ENCODE measurements at regions not wholly inside any gene's neighbourhood (a gene's known extent, or its start where the extent isn't known, plus 50 kb on each side); places are given as distances from the start of the nearest gene placed in this dataset.

GRCh38 chr12:94740601-94741362, 90.4 kb upstream of the TMCC3 start:
- Histone ChIP-seq H3K9me3 (ENCODE audit: insufficient read depth, low read depth, low read length) (no peaks in the 10 kb centered on the region), H3K27me3 (ENCODE audit: insufficient read depth, low read length) (no peaks in the 10 kb centered on the region), H3K36me3 (ENCODE audit: insufficient read depth, low read depth, low read length) (no peaks in the 10 kb centered on the region), H3K9ac (ENCODE audit: low read depth, low read length) (no peak overlapping the region), H3K27ac (ENCODE audit: low read length) (no peak overlapping the region), H3K4me1 (ENCODE audit: insufficient read depth, low read length) (peaks cover 7% of the 10 kb centered on the region; the same call in 1 of the 2 replicates), H3K4me3 (ENCODE audit: low read length) (no peak overlapping the region)

GRCh38 chr12:94736820-94737219, 86.5 kb upstream of the TMCC3 start:
- Histone ChIP-seq H3K9ac (ENCODE audit: low read depth, low read length) (no peak overlapping the region), H3K36me3 (ENCODE audit: insufficient read depth, low read depth, low read length) (no peaks in the 10 kb centered on the region), H3K27ac (ENCODE audit: low read length) (no peak overlapping the region), H3K4me1 (ENCODE audit: insufficient read depth, low read length) (0 out of 2 replicates have a peak, but pooled peaks cover 4% of the 10 kb centered on the region), H3K27me3 (ENCODE audit: insufficient read depth, low read length) (no peaks in the 10 kb centered on the region), H3K9me3 (ENCODE audit: insufficient read depth, low read depth, low read length) (no peaks in the 10 kb centered on the region), H3K4me3 (ENCODE audit: low read length) (no peak overlapping the region)

GRCh38 chr12:94736004-94736403, 85.6 kb upstream of the TMCC3 start:
- Histone ChIP-seq H3K27me3 (ENCODE audit: insufficient read depth, low read length) (no peaks in the 10 kb centered on the region), H3K9me3 (ENCODE audit: insufficient read depth, low read depth, low read length) (no peaks in the 10 kb centered on the region), H3K27ac (ENCODE audit: low read length) (no peak overlapping the region), H3K36me3 (ENCODE audit: insufficient read depth, low read depth, low read length) (no peaks in the 10 kb centered on the region), H3K4me3 (ENCODE audit: low read length) (no peak overlapping the region), H3K4me1 (ENCODE audit: insufficient read depth, low read length) (no peaks in the 10 kb centered on the region), H3K9ac (ENCODE audit: low read depth, low read length) (no peak overlapping the region)

- H3K27me3 ChIP-seq (ENCODE audit: insufficient read depth, low read length) = no peaks in the 10 kb centered on the region
- H3K9me3 ChIP-seq (ENCODE audit: insufficient read depth, low read depth, low read length) = no peaks in the 10 kb centered on the region
- H3K36me3 ChIP-seq (ENCODE audit: insufficient read depth, low read depth, low read length) = no peaks in the 10 kb centered on the region
- H3K27ac ChIP-seq (ENCODE audit: low read length) = no peak overlapping the region
- H3K9ac ChIP-seq (ENCODE audit: low read depth, low read length) = no peak overlapping the region
- no peaks in the 10 kb centered on the region for H3K4me1 ChIP-seq (ENCODE audit: insufficient read depth, low read length)
- H3K4me3 ChIP-seq (ENCODE audit: low read length) = no peak overlapping the region
These were observed 83.4 kb upstream of the TMCC3 start for GRCh38 chr12:94733727-94734126.

- no peaks in the 10 kb centered on the region for H3K4me1 ChIP-seq (ENCODE audit: insufficient read depth, low read length)
- H3K27me3 ChIP-seq (ENCODE audit: insufficient read depth, low read length) = no peaks in the 10 kb centered on the region
- H3K27ac ChIP-seq (ENCODE audit: low read length) = no peak overlapping the region
- no peaks in the 10 kb centered on the region for H3K36me3 ChIP-seq (ENCODE audit: insufficient read depth, low read depth, low read length)
- H3K9ac ChIP-seq (ENCODE audit: low read depth, low read length) = no peak overlapping the region
- H3K9me3 ChIP-seq (ENCODE audit: insufficient read depth, low read depth, low read length) = no peaks in the 10 kb centered on the region
- no peak overlapping the region for H3K4me3 ChIP-seq (ENCODE audit: low read length)
These were observed 82.1 kb upstream of the TMCC3 start for GRCh38 chr12:94732367-94732990.

GRCh38 chr12:94731733-94732360, 81.5 kb upstream of the TMCC3 start:
- Histone ChIP-seq H3K9ac (ENCODE audit: low read depth, low read length) (no peak overlapping the region), H3K9me3 (ENCODE audit: insufficient read depth, low read depth, low read length) (peaks cover 4% of the 10 kb centered on the region; the same call in 1 of the 2 replicates), H3K27me3 (ENCODE audit: insufficient read depth, low read length) (no peaks in the 10 kb centered on the region), H3K27ac (ENCODE audit: low read length) (no peak overlapping the region), H3K4me1 (ENCODE audit: insufficient read depth, low read length) (no peaks in the 10 kb centered on the region), H3K4me3 (ENCODE audit: low read length) (no peak overlapping the region), H3K36me3 (ENCODE audit: insufficient read depth, low read depth, low read length) (no peaks in the 10 kb centered on the region)

- no peak overlapping the region for H3K27ac ChIP-seq (ENCODE audit: low read length)
- no peak overlapping the region for H3K9ac ChIP-seq (ENCODE audit: low read depth, low read length)
- no peaks in the 10 kb centered on the region for H3K27me3 ChIP-seq (ENCODE audit: insufficient read depth, low read length)
- peaks cover 4% of the 10 kb centered on the region; the same call in 1 of the 2 replicates for H3K9me3 ChIP-seq (ENCODE audit: insufficient read depth, low read depth, low read length)
- no peaks in the 10 kb centered on the region; the same call in 1 of the 2 replicates for H3K4me1 ChIP-seq (ENCODE audit: insufficient read depth, low read length)
- no peaks in the 10 kb centered on the region for H3K36me3 ChIP-seq (ENCODE audit: insufficient read depth, low read depth, low read length)
- no peak overlapping the region; the same call in 1 of the 2 replicates for H3K4me3 ChIP-seq (ENCODE audit: low read length)
These were observed 80.5 kb upstream of the TMCC3 start for GRCh38 chr12:94730847-94731246.

GRCh38 chr12:94726236-94726835, 76.0 kb upstream of the TMCC3 start:
- Histone ChIP-seq H3K27me3 (ENCODE audit: insufficient read depth, low read length) (no peaks in the 10 kb centered on the region), H3K27ac (ENCODE audit: low read length) (no peak overlapping the region), H3K36me3 (ENCODE audit: insufficient read depth, low read depth, low read length) (no peaks in the 10 kb centered on the region), H3K9me3 (ENCODE audit: insufficient read depth, low read depth, low read length) (peaks cover 4% of the 10 kb centered on the region; the same call in 1 of the 2 replicates), H3K4me1 (ENCODE audit: insufficient read depth, low read length) (peaks cover 4% of the 10 kb centered on the region; the same call in 1 of the 2 replicates), H3K9ac (ENCODE audit: low read depth, low read length) (no peak overlapping the region), H3K4me3 (ENCODE audit: low read length) (no peak overlapping the region)

- no peak overlapping the region for H3K9ac ChIP-seq (ENCODE audit: low read depth, low read length)
- peaks cover 4% of the 10 kb centered on the region; the same call in 1 of the 2 replicates for H3K4me1 ChIP-seq (ENCODE audit: insufficient read depth, low read length)
- H3K36me3 ChIP-seq (ENCODE audit: insufficient read depth, low read depth, low read length) = no peaks in the 10 kb centered on the region
- no peak overlapping the region for H3K27ac ChIP-seq (ENCODE audit: low read length)
- H3K4me3 ChIP-seq (ENCODE audit: low read length) = no peak overlapping the region
- peaks cover 4% of the 10 kb centered on the region; the same call in 1 of the 2 replicates for H3K9me3 ChIP-seq (ENCODE audit: insufficient read depth, low read depth, low read length)
- H3K27me3 ChIP-seq (ENCODE audit: insufficient read depth, low read length) = no peaks in the 10 kb centered on the region
These were observed 75.2 kb upstream of the TMCC3 start for GRCh38 chr12:94725375-94726168.

- H3K27ac ChIP-seq (ENCODE audit: low read length) = no peak overlapping the region
- H3K9me3 ChIP-seq (ENCODE audit: insufficient read depth, low read depth, low read length) = peaks cover 4% of the 10 kb centered on the region; the same call in 1 of the 2 replicates
- H3K4me1 ChIP-seq (ENCODE audit: insufficient read depth, low read length) = peaks cover 4% of the 10 kb centered on the region; the same call in 1 of the 2 replicates
- no peaks in the 10 kb centered on the region for H3K36me3 ChIP-seq (ENCODE audit: insufficient read depth, low read depth, low read length)
- H3K4me3 ChIP-seq (ENCODE audit: low read length) = no peak overlapping the region
- no peaks in the 10 kb centered on the region for H3K27me3 ChIP-seq (ENCODE audit: insufficient read depth, low read length)
- no peak overlapping the region for H3K9ac ChIP-seq (ENCODE audit: low read depth, low read length)
These were observed 72.3 kb upstream of the TMCC3 start for GRCh38 chr12:94722664-94723063.

GRCh38 chr12:94721173-94721572, 70.8 kb upstream of the TMCC3 start:
- H3K36me3 ChIP-seq (ENCODE audit: insufficient read depth, low read depth, low read length) = no peaks in the 10 kb centered on the region
- no peaks in the 10 kb centered on the region for H3K27me3 ChIP-seq (ENCODE audit: insufficient read depth, low read length)
- no peak overlapping the region for H3K27ac ChIP-seq (ENCODE audit: low read length)
- no peaks in the 10 kb centered on the region for H3K9me3 ChIP-seq (ENCODE audit: insufficient read depth, low read depth, low read length)
- peaks cover 4% of the 10 kb centered on the region; the same call in 1 of the 2 replicates for H3K4me1 ChIP-seq (ENCODE audit: insufficient read depth, low read length)
- H3K9ac ChIP-seq (ENCODE audit: low read depth, low read length) = no peak overlapping the region
- H3K4me3 ChIP-seq (ENCODE audit: low read length) = no peak overlapping the region

Measured in iPS-20b (cell line).